A549 (cell line): ENCODE measurements at regions not wholly inside any gene's neighbourhood (a gene's known extent, or its start where the extent isn't known, plus 50 kb on each side); places are given as distances from the start of the nearest gene placed in this dataset.

Experiments used
- ATAC-seq, 2 experiments: fragments of 200-7000 bp in 1 of 2; fragments of >200 bp in 1 of 2; cut with Nextera tagmentation in 1 of 2; cut with Tn5 transposase in 1 of 2; 3 replicates each; pipeline versions ENCODE4 v1.8.0 to v1.9.1; 2018 to 2020; ENCODE audit warnings: mild to moderate bottlenecking in 1 of 2, moderate library complexity in 1 of 2
- CTCF ChIA-PET: fragments of 300-600 bp; sonication (Branson Sonifier 250); formaldehyde crosslinking; extraction: SDS; loops from one replicate; lab custom pipeline; 2021; ENCODE audit warnings: antibody characterized with exemption, inconsistent platforms; lab: Yijun Ruan, JAX
- POLR2A ChIA-PET: fragments of 350-600 bp; formaldehyde crosslinking; extraction: SDS; loops from one replicate; lab custom pipeline; 2021; ENCODE audit warnings: antibody characterized with exemption, inconsistent platforms; lab: Yijun Ruan, JAX
- DNase-seq, 2 experiments: peaks; one replicate each; pipeline versions ENCODE4 v3.0.0 to v3.0.0-alpha.2; 2011 to 2016; ENCODE audit warnings: low read depth in 1 of 2, low spot score in 1 of 2
- FAIRE-seq: peaks from 2 replicates; lab custom pipeline; 2011; peaks lifted over from hg19 to GRCh38; lab: Jason Lieb, UNC
- H3K27ac ChIP-seq, 2 experiments: fragments of >200 bp; sonication (Bioruptor Twin); formaldehyde crosslinking; 3 replicates each; pipeline ENCODE4 v1.5.1; 2016 to 2017
- H3K4me1 ChIP-seq: fragments of >200 bp; sonication (Bioruptor Twin); formaldehyde crosslinking; 3 replicates; pipeline ENCODE4 v1.6.1; 2016
- H3K4me2 ChIP-seq: fragments of >200 bp; sonication (Bioruptor Twin); formaldehyde crosslinking; 3 replicates; pipeline ENCODE4 v1.6.1; 2016
- H3K4me3 ChIP-seq: fragments of >200 bp; sonication (Bioruptor Twin); formaldehyde crosslinking; 3 replicates; pipeline ENCODE4 v1.5.1; 2016
- H3K9me3 ChIP-seq: fragments of >200 bp; sonication (Bioruptor Twin); formaldehyde crosslinking; 3 replicates; pipeline ENCODE4 v1.6.1; 2016
- ATOH8 ChIP-seq: fragments of 250-450 bp; sonication (Bioruptor Pico); IDR thresholded peaks from 2 replicates; pipeline ENCODE4 v1.5.0; 2020; ENCODE audit warnings: low read depth, mild to moderate bottlenecking, moderate library complexity
- BHLHE40 ChIP-seq: IDR thresholded peaks from 2 replicates; pipeline ENCODE4 v1.6.1; 2012; ENCODE audit warnings: low read depth, low read length, inconsistent platforms
- CBX8 ChIP-seq: fragments of 200-600 bp; sonication (generic); IDR thresholded peaks from 2 replicates; pipeline ENCODE4 v1.6.1; 2016
- CTCF ChIP-seq: fragments of >200 bp; sonication (Bioruptor Twin); formaldehyde crosslinking; IDR thresholded peaks from 3 replicates; pipeline ENCODE4 v1.5.1; 2016
- EHMT2 ChIP-seq: fragments of 200-600 bp; sonication (generic); IDR thresholded peaks from 2 replicates; pipeline ENCODE4 v1.6.1; 2016; ENCODE audit warnings: antibody characterized with exemption, low read depth, mild to moderate bottlenecking, moderate library complexity
- ELK1 ChIP-seq: fragments of 150-350 bp; IDR thresholded peaks from 2 replicates; pipeline ENCODE4 v1.6.1; 2014; ENCODE audit warnings: low read depth, mild to moderate bottlenecking, low read length
- FOSL2 ChIP-seq, 2 experiments: fragments of 450-650 bp in 1 of 2; fragments of >200 bp in 1 of 2; sonication (Bioruptor Twin) in 1 of 2; formaldehyde crosslinking; IDR thresholded peaks; 2 replicates each; pipeline versions ENCODE4 v1.5.0 to v1.6.1; 2016 to 2020; ENCODE audit warnings: mild to moderate bottlenecking in 1 of 2, moderate library complexity in 1 of 2
- GATA3 ChIP-seq: IDR thresholded peaks from 2 replicates; pipeline ENCODE4 v1.6.1; 2012; ENCODE audit warnings: borderline replicate concordance
- HDAC2 ChIP-seq: fragments of 200-600 bp; sonication (generic); IDR thresholded peaks from 2 replicates; pipeline ENCODE4 v1.6.1; 2016
- HMGXB4 ChIP-seq: fragments of 250-450 bp; sonication (Bioruptor Pico); IDR thresholded peaks from 2 replicates; pipeline ENCODE4 v1.5.0; 2021; ENCODE audit warnings: mild to moderate bottlenecking, moderate library complexity, borderline replicate concordance
- KDM1A ChIP-seq: fragments of 200-600 bp; sonication (generic); IDR thresholded peaks from 2 replicates; pipeline ENCODE4 v1.6.1; 2016; ENCODE audit warnings: low read depth, mild to moderate bottlenecking
- MAFK ChIP-seq: fragments of 450-650 bp; IDR thresholded peaks from 2 replicates; pipeline ENCODE4 v1.6.1; 2014; ENCODE audit not compliant: partially characterized antibody
- MAZ ChIP-seq: fragments of 150-350 bp; IDR thresholded peaks from 2 replicates; pipeline ENCODE4 v1.6.1; 2014; ENCODE audit warnings: antibody characterized with exemption, low read depth, low read length, borderline replicate concordance
- NR3C1 ChIP-seq: fragments of >200 bp; sonication (Bioruptor Twin); formaldehyde crosslinking; IDR thresholded peaks from 3 replicates; pipeline ENCODE4 v1.6.1; 2017
- PBX3 ChIP-seq: IDR thresholded peaks from 2 replicates; pipeline ENCODE4 v1.6.1; 2012
- POLR2A ChIP-seq: IDR thresholded peaks from 2 replicates; pipeline ENCODE4 v1.6.1; 2012; ENCODE audit warnings: mild to moderate bottlenecking, low read length
- POLR2AphosphoS2 ChIP-seq: conservative IDR thresholded peaks from 2 replicates; pipeline ENCODE4 v1.6.1; 2012; ENCODE audit warnings: low read length, improper control_type of control experiment, inconsistent platforms
- RAD21 ChIP-seq, 2 experiments: fragments of >200 bp in 1 of 2; sonication (Bioruptor Twin) in 1 of 2; formaldehyde crosslinking in 1 of 2; IDR thresholded peaks in 1 of 2; conservative IDR thresholded peaks in 1 of 2; 2 replicates in 1 of 2; 3 replicates in 1 of 2; pipeline ENCODE4 v1.6.1; 2012 to 2018; ENCODE audit warnings: inconsistent platforms in 1 of 2
- REST ChIP-seq: fragments of 200-600 bp; sonication (generic); IDR thresholded peaks from 2 replicates; pipeline ENCODE4 v1.6.1; 2016; ENCODE audit warnings: antibody characterized with exemption, mild to moderate bottlenecking, moderate library complexity
- RNF2 ChIP-seq: fragments of 200-600 bp; sonication (generic); IDR thresholded peaks from 2 replicates; pipeline ENCODE4 v1.6.1; 2016; ENCODE audit warnings: low read depth, mild to moderate bottlenecking, antibody characterized with exemption, moderate library complexity, borderline replicate concordance
- ZC3H11A ChIP-seq: fragments of 450-650 bp; IDR thresholded peaks from 2 replicates; pipeline ENCODE4 v1.6.1; 2014; ENCODE audit warnings: antibody characterized with exemption, mild to moderate bottlenecking
- ZFP36 ChIP-seq: fragments of 450-650 bp; IDR thresholded peaks from 2 replicates; pipeline ENCODE4 v1.6.1; 2014; ENCODE audit warnings: borderline replicate concordance; ENCODE audit not compliant: partially characterized antibody
- ZNF302 ChIP-seq: fragments of 250-450 bp; sonication (Bioruptor Pico); IDR thresholded peaks from 2 replicates; pipeline ENCODE4 v1.9.0; 2021; ENCODE audit warnings: inconsistent platforms, mild to moderate bottlenecking, moderate library complexity
- ZSCAN20 ChIP-seq: fragments of 250-450 bp; sonication (Bioruptor Pico); IDR thresholded peaks from 2 replicates; pipeline ENCODE4 v1.8.0; 2022; ENCODE audit warnings: mild to moderate bottlenecking, moderate library complexity
- WGBS: methylation state at CpG from one replicate; pipeline ENCODE4 v1.1.6; 2017; ENCODE audit errors: missing lambda C conversion rate; 5-methylcytosine and 5-hydroxymethylcytosine counted together

GRCh38 chrX:42087960-42088359, 164.6 kb upstream of the CASK start (continued):
- no peak for TF ChIP-seq ZSCAN20 (CRISPR knock-in tag)

GRCh38 chrX:42085836-42086235, 162.5 kb upstream of the CASK start:
- no peak for TF ChIP-seq CBX8
- no peak for TF ChIP-seq ATOH8 (CRISPR knock-in tag)
- TF ChIP-seq HMGXB4 (CRISPR knock-in tag): no peak
- no peak for TF ChIP-seq ZSCAN20 (CRISPR knock-in tag)
- no peak for TF ChIP-seq PBX3
- TF ChIP-seq ELK1: no peak
- TF ChIP-seq POLR2A: no peak
- TF ChIP-seq RAD21 (conservative IDR thresholded peaks at IDR 0.05 in 1 of 2, IDR thresholded peaks at IDR 0.05 in 1 of 2): no peak
- no peak for TF ChIP-seq MAFK
- TF ChIP-seq ZC3H11A: no peak
- TF ChIP-seq POLR2AphosphoS2: no peak
- TF ChIP-seq CTCF: no peak
- TF ChIP-seq GATA3: no peak
- no peak for TF ChIP-seq ZFP36
- no peak for TF ChIP-seq NR3C1
- TF ChIP-seq MAZ: no peak
- TF ChIP-seq ZNF302 (CRISPR knock-in tag): no peak
- TF ChIP-seq EHMT2: no peak
- no peak for TF ChIP-seq KDM1A
- no peak for TF ChIP-seq HDAC2
- TF ChIP-seq, all 56 proteins: peak for 0
- Histone ChIP-seq H3K4me2 (no peak overlapping the region), H3K4me3 (no peak overlapping the region), H3K9me3 (no peaks in the 10 kb centered on the region), H3K27ac (no peak overlapping the region), H3K4me1 (no peaks in the 10 kb centered on the region)
- 36% methylated on average over 4 of the region's 4 CpGs for WGBS
- FAIRE-seq (no peak), DNase-seq (no peak), ATAC-seq (no peak)
- ChIA-PET CTCF (no interaction called here), POLR2A (no interaction called here)

- no peak for DNase-seq
- 73% methylated on average over 3 of the region's 3 CpGs for WGBS
- H3K9me3 ChIP-seq: no peaks in the 10 kb centered on the region
- no peak overlapping the region for H3K4me2 ChIP-seq
- ChIA-PET CTCF (no interaction called here), POLR2A (no interaction called here)
- H3K4me1 ChIP-seq: no peaks in the 10 kb centered on the region
- FAIRE-seq: no peak
- no peak overlapping the region for H3K4me3 ChIP-seq
- ATAC-seq: no peak
- no peak overlapping the region for H3K27ac ChIP-seq
- TF ChIP-seq REST (no peak), EHMT2 (no peak), ZNF302 (CRISPR knock-in tag) (no peak), BHLHE40 (no peak), RNF2 (no peak), FOSL2 (IDR thresholded peaks at IDR 0.05) (no peak), FOSL2 (CRISPR knock-in tag; IDR thresholded peaks at IDR 0.05) (no peak), POLR2A (no peak)
These were observed 156.6 kb upstream of the CASK start for GRCh38 chrX:42079968-42080367.
